NB4 (cell line): ENCODE measurements at regions not wholly inside any gene's neighbourhood (a gene's known extent, or its start where the extent isn't known, plus 50 kb on each side); places are given as distances from the start of the nearest gene placed in this dataset.

Source experiments
- CTCF ChIP-seq: IDR thresholded peaks from one replicate; pipeline ENCODE4 v1.5.1; 2012; ENCODE audit warnings: low read depth, low read length
- POLR2A ChIP-seq: IDR thresholded peaks from 2 replicates; pipeline ENCODE4 v1.6.1; 2011; ENCODE audit warnings: mild to moderate bottlenecking; ENCODE audit not compliant: insufficient read length; ENCODE audit errors: extremely low read depth

- TF ChIP-seq CTCF (peak; percentile 39), POLR2A (no peak)
Measured at GRCh38 chr2:204051476-204051875, 114.9 kb downstream of the ICOS start.
